Fibroblast of pulmonary artery (primary cell): ENCODE measurements at regions not wholly inside any gene's neighbourhood (a gene's known extent, or its start where the extent isn't known, plus 50 kb on each side); places are given as distances from the start of the nearest gene placed in this dataset.
"Not testable (repeated sequence)": the region's sequence is repeated elsewhere in the genome, so short reads cannot be mapped to it uniquely, and the experiment has no call there.

Experiments
- DNase-seq: peaks from one replicate; pipeline ENCODE4 v3.0.0-alpha.2; 2010; ENCODE audit warnings: low read depth
- H3K4me3 ChIP-seq: replicated peaks from 2 replicates; pipeline ENCODE4 v1.5.1; 2011; ENCODE audit warnings: low read depth, mild to moderate bottlenecking, control low read depth, low read length, moderate library complexity
- TF ChIP-seq, protein P1 (sequence below): IDR thresholded peaks from 2 replicates; pipeline ENCODE4 v1.5.1; 2011; ENCODE audit warnings: mild to moderate bottlenecking, control low read depth, low read length, inconsistent platforms; ENCODE audit errors: missing control alignments

DNA sequence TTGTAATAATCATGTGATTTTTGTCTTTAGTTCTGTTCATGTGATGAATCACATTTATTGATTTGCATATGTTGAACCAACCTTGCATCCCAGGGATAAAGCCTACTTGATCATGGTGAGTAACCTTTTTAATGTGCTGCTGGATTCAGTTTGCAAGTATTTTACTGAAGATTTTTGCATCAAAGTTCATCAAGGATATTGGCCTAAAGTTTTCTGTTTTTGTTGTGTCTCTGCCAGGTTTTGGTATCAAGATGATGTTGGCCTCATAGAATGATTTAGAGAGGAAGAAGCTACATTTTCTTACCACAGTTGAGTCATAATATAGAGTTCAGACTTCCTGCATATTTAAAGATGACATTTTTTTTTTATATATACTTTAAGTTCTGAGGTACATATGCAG, 455.9 kb downstream of the PLPP3 start:
- DNase-seq = peak; percentile 50
- TF ChIP-seq, protein P1, sequence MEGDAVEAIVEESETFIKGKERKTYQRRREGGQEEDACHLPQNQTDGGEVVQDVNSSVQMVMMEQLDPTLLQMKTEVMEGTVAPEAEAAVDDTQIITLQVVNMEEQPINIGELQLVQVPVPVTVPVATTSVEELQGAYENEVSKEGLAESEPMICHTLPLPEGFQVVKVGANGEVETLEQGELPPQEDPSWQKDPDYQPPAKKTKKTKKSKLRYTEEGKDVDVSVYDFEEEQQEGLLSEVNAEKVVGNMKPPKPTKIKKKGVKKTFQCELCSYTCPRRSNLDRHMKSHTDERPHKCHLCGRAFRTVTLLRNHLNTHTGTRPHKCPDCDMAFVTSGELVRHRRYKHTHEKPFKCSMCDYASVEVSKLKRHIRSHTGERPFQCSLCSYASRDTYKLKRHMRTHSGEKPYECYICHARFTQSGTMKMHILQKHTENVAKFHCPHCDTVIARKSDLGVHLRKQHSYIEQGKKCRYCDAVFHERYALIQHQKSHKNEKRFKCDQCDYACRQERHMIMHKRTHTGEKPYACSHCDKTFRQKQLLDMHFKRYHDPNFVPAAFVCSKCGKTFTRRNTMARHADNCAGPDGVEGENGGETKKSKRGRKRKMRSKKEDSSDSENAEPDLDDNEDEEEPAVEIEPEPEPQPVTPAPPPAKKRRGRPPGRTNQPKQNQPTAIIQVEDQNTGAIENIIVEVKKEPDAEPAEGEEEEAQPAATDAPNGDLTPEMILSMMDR = no peak
- no peak overlapping the region for H3K4me3 ChIP-seq

DNA sequence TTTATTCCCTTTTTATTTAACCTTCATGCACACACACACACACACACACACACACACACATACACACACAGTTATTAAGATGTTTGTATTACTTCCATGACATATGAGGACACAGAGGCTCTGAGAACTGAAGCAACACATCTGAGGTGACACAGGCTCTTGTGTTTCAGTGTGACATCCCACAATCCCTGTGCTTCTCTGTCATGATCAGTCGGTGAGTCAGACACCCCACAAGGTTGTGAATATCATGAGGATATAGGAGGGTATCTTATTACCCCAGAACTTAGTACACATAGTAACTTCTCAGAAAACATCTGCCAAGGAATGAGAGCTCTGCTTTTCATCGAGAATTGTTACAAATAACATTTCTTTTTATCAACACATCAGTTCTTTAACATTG, 459.3 kb downstream of the PLPP3 start:
- TF ChIP-seq, protein P1 = no peak
- no peak overlapping the region for H3K4me3 ChIP-seq
- DNase-seq = no peak

DNA sequence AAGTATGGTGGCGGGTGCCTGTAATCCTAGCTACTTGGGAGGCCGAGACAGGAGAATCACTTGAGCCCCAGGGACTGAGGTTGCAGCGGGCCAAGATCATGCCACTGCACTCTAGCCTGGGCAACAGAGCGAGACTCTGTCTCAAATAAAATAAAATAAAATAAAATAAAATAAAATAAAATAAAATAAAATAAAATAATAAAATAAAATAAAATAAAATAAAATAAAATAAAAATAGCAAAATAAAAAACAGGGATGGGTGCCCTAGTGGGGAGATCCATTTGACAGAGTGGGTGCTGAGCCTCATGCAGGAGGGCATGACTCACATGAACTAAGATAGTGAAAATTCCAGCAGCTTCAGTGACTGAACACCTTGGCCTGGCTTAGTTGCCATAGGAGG, 460.7 kb downstream of the PLPP3 start:
- not testable (repeated sequence) for H3K4me3 ChIP-seq, DNase-seq

DNA sequence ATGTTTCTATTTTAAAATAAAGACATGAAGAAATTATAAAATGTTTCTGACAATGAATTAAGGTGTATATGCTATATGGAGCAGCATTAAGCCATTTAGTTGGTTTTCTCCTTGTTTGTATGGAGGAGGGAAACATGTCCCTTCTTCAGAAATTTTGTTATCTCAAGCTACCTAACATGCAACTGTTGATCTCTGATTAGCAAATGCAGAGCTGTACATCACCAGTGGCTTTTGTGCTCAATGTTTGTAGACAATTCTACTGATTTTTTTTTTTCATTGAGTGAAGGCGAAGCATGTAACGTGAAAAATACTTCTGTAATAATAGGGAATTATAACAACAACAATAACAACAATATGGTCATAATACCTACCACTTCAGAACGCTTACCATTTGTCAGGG, 463.7 kb downstream of the PLPP3 start:
- DNase-seq = no peak
- TF ChIP-seq, protein P1 = no peak

DNA sequence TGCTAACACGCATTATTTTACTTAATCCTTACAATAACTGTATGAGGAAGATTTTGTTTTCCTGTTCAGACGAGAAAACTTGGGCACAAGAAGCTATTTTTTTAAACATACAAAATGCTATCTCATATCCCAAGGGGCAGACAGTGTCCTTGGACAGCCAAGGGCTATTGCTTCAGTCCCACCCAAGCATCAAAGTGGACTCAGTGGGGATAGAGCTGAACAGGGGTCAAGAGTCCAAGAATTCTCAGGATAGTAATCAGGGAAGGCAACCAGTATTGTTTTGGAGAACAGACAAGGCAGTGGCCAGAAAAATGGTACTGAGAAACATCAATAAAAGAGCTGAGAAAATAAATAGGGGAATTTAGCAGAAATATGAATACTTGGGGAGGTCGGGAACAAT, 465.7 kb downstream of the PLPP3 start:
- no peak for DNase-seq
- TF ChIP-seq, protein P1 = no peak

More for the DNA sequence above, 463.7 kb downstream of the PLPP3 start:
- H3K4me3 ChIP-seq = no peak overlapping the region

DNA sequence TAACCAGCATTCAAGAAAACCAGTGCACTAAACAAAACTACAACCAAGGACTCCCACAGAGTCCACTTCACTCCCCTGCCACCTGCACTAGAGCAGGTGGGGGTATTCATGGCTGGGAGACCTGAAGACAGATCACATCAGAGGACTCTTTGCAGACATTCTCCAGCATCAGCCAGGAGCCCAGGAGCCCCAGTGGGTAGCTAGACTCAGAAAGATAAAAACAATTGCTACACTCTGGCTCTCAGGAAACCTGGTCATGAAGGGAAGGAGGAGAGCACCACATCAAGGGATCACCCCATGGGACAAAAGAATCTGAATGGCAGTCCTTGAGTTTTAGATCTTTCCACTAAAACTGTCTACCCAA, 472.1 kb downstream of the PLPP3 start:
- TF ChIP-seq, protein P1 = no peak
- no peak for DNase-seq
- H3K4me3 ChIP-seq = no peak overlapping the region

More for the DNA sequence above, 465.7 kb downstream of the PLPP3 start:
- no peak overlapping the region for H3K4me3 ChIP-seq

DNA sequence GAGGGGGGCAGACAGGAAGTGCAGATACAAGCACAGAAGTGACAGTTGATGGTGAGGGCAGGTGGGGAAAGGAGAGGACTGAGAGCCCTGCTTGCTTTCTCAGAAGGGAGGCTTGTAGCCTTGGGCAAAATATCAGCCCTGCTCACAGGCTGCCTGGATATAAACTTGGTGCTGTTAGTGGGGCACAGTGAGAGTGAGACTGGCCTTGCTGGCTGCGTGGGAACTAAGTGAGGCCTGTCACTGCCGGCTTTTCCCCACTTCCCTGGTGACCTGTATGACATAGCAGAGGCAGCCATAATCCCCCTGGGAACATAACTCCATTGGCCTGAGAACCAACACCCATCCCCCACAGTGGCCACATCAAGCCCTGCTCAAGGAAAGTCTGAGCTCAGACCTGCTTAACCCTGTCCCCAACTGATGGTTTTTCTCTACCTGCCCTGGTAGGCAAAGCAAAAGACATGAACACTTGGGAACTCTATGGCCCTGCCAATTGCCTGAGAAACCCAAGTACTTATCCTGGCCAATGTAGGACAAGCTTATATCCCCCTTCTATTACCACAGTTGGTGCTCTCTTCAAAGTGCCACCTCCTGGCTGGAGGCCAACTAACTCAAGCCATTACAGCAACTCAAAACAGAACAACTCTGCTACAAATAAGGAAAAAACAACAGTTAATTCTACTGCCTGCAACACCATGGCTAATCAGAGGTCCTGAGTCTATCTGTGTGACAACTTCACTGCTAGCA, 472.7 kb downstream of the PLPP3 start:
- no peak for DNase-seq
- H3K4me3 ChIP-seq = no peak overlapping the region

More for the DNA sequence above, 472.7 kb downstream of the PLPP3 start:
- TF ChIP-seq, protein P1 = no peak
